ENCODE measurements at regions not wholly inside any gene's neighbourhood (a gene's known extent, or its start where the extent isn't known, plus 50 kb on each side); places are given as distances from the start of the nearest gene placed in this dataset.
A peak's percentile ranks its signal among the peaks of the same experiment; 100 is the strongest.

DNA sequence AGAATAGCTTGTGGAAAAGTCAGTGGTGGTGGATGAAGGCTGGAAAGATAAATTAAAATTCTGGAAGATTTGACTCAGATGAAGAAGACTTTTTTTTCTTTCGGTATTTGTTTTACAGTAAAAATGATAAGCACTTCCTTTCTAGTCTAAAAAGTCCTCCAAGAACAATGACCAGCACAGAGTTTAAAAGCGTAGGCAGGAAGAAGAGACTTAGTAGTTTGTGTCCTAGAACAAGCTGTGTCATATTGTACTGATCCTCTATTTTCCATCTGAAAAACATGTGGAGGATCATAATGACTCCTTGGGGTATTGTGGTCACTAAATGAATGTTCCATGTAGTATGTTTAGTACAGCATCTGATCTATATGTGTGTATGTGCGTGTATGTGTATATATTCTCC is 132.4 kb upstream of the FSHR start:
- Histone ChIP-seq H2BK15ac (ENCODE audit: low read depth, poor library complexity, severe bottlenecking) (no peak overlapping the region), H3K23ac (ENCODE audit: low read length in 2 of 2) (no peak overlapping the region), H2BK120ac (ENCODE audit: low read depth, low read length) (no peak overlapping the region), H2AFZ (ENCODE audit: low read depth, low read length) (no peak overlapping the region), H4K8ac (ENCODE audit: low read length) (no peak overlapping the region), H3K36me3 (ENCODE audit: control insufficient read depth in 1 of 2, insufficient read depth in 2 of 2, low read depth in 1 of 2, low read length in 2 of 2) (no peaks in the 10 kb centered on the region), H3K27ac (ENCODE audit: low read length, poor library complexity, severe bottlenecking) (no peak overlapping the region), H3K4me2 (ENCODE audit: low read length, poor library complexity, severe bottlenecking) (no peak overlapping the region), H3K79me1 (replicated peaks; ENCODE audit: low read length, poor library complexity, severe bottlenecking) (no peaks in the 10 kb centered on the region), H3K4ac (ENCODE audit: low read depth in 1 of 2, low read length in 2 of 2) (no peak overlapping the region), H4K91ac (ENCODE audit: low read length) (no peak overlapping the region), H3K14ac (ENCODE audit: low read length in 2 of 2) (no peak overlapping the region), H2BK12ac (ENCODE audit: low read length in 2 of 2) (no peak overlapping the region), H3K18ac (ENCODE audit: low read depth in 1 of 2, low read length in 2 of 2) (no peak overlapping the region), H3K9ac (ENCODE audit: low read length) (no peak overlapping the region), H3K4me3 (ENCODE audit: insufficient read depth in 1 of 2, low read depth in 1 of 2, low read length in 2 of 2) (no peak overlapping the region), H2BK5ac (ENCODE audit: low read depth, low read length, poor library complexity, severe bottlenecking) (no peak overlapping the region), H3K4me1 (ENCODE audit: control insufficient read depth, insufficient read depth, low read depth, low read length) (no peaks in the 10 kb centered on the region), H3K27me3 (ENCODE audit: control insufficient read depth in 1 of 2, insufficient read depth in 1 of 2, low read length in 2 of 2) (no peaks in the 10 kb centered on the region), H3K9me3 (ENCODE audit: control insufficient read depth, low read length) (peaks cover 8% of the 10 kb centered on the region), H2AK5ac (ENCODE audit: low read length, severe bottlenecking) (no peak overlapping the region)
- peak; percentile 7 for DNase-seq
- WGBS, result 60% methylated on average over 2 of the region's 3 CpGs

- H4K91ac ChIP-seq (ENCODE audit: low read length), result no peak overlapping the region
- no peak for DNase-seq
- no peak overlapping the region for H3K4me3 ChIP-seq (ENCODE audit: insufficient read depth in 1 of 2, low read depth in 1 of 2, low read length in 2 of 2)
- H2BK120ac ChIP-seq (ENCODE audit: low read depth, low read length), result no peak overlapping the region
- no peak overlapping the region for H2AFZ ChIP-seq (ENCODE audit: low read depth, low read length)
- no peak overlapping the region for H2BK15ac ChIP-seq (ENCODE audit: low read depth, poor library complexity, severe bottlenecking)
- no peaks in the 10 kb centered on the region for H3K4me1 ChIP-seq (ENCODE audit: control insufficient read depth, insufficient read depth, low read depth, low read length)
- no peaks in the 10 kb centered on the region for H3K36me3 ChIP-seq (ENCODE audit: control insufficient read depth in 1 of 2, insufficient read depth in 2 of 2, low read depth in 1 of 2, low read length in 2 of 2)
- H3K79me1 ChIP-seq (replicated peaks; ENCODE audit: low read length, poor library complexity, severe bottlenecking), result no peaks in the 10 kb centered on the region
- H2BK5ac ChIP-seq (ENCODE audit: low read depth, low read length, poor library complexity, severe bottlenecking), result no peak overlapping the region
- no peak overlapping the region for H2AK5ac ChIP-seq (ENCODE audit: low read length, severe bottlenecking)
- no peak overlapping the region for H3K18ac ChIP-seq (ENCODE audit: low read depth in 1 of 2, low read length in 2 of 2)
- 85% methylated on average over 2 of the region's 2 CpGs for WGBS
- no peak overlapping the region for H3K4me2 ChIP-seq (ENCODE audit: low read length, poor library complexity, severe bottlenecking)
- no peak overlapping the region for H3K9ac ChIP-seq (ENCODE audit: low read length)
- peaks cover 8% of the 10 kb centered on the region for H3K9me3 ChIP-seq (ENCODE audit: control insufficient read depth, low read length)
- H3K4ac ChIP-seq (ENCODE audit: low read depth in 1 of 2, low read length in 2 of 2), result no peak overlapping the region
- no peak overlapping the region for H2BK12ac ChIP-seq (ENCODE audit: low read length in 2 of 2)
- no peak overlapping the region for H3K14ac ChIP-seq (ENCODE audit: low read length in 2 of 2)
- H3K23ac ChIP-seq (ENCODE audit: low read length in 2 of 2), result no peak overlapping the region
- no peak overlapping the region for H3K27ac ChIP-seq (ENCODE audit: low read length, poor library complexity, severe bottlenecking)
- no peak overlapping the region for H4K8ac ChIP-seq (ENCODE audit: low read length)
- no peaks in the 10 kb centered on the region for H3K27me3 ChIP-seq (ENCODE audit: control insufficient read depth in 1 of 2, insufficient read depth in 1 of 2, low read length in 2 of 2)
These were observed 131.7 kb upstream of the FSHR start for GRCh38 chr2:49286045-49286444.

DNA sequence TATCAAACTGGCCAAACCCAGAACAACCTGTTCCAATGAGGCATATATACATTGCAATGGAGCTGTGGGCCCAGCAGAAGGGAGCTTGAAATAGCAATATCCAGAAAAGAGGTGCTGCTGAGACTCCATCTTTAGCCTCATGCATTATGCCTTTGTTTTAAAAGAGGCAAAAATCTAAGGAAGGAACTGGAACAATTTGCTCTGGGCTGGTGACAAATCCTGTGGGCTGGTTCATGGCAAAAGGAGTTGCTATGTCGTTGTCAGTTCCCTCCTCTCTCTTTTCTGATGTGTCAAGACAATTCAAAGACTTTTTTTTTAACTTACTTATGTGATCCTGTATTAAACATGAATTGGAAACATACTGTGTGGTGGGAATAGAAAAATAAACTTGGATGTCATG is 124.2 kb upstream of the FSHR start:
- Histone ChIP-seq H3K27ac (ENCODE audit: low read length, poor library complexity, severe bottlenecking) (no peak overlapping the region), H3K4me2 (ENCODE audit: low read length, poor library complexity, severe bottlenecking) (no peak overlapping the region), H2AK5ac (ENCODE audit: low read length, severe bottlenecking) (no peak overlapping the region), H2BK15ac (ENCODE audit: low read depth, poor library complexity, severe bottlenecking) (no peak overlapping the region), H3K9me3 (ENCODE audit: control insufficient read depth, low read length) (peaks cover 26% of the 10 kb centered on the region), H4K8ac (ENCODE audit: low read length) (no peak overlapping the region), H2BK120ac (ENCODE audit: low read depth, low read length) (no peak overlapping the region), H3K36me3 (ENCODE audit: control insufficient read depth in 1 of 2, insufficient read depth in 2 of 2, low read depth in 1 of 2, low read length in 2 of 2) (no peaks in the 10 kb centered on the region), H4K91ac (ENCODE audit: low read length) (no peak overlapping the region), H3K27me3 (ENCODE audit: control insufficient read depth in 1 of 2, insufficient read depth in 1 of 2, low read length in 2 of 2) (no peaks in the 10 kb centered on the region), H3K14ac (ENCODE audit: low read length in 2 of 2) (no peak overlapping the region), H2AFZ (ENCODE audit: low read depth, low read length) (no peak overlapping the region), H3K4ac (ENCODE audit: low read depth in 1 of 2, low read length in 2 of 2) (no peak overlapping the region), H2BK5ac (ENCODE audit: low read depth, low read length, poor library complexity, severe bottlenecking) (no peak overlapping the region), H3K9ac (ENCODE audit: low read length) (no peak overlapping the region), H3K23ac (ENCODE audit: low read length in 2 of 2) (no peak overlapping the region), H3K4me3 (ENCODE audit: insufficient read depth in 1 of 2, low read depth in 1 of 2, low read length in 2 of 2) (no peak overlapping the region), H2BK12ac (ENCODE audit: low read length in 2 of 2) (no peak overlapping the region), H3K4me1 (ENCODE audit: control insufficient read depth, insufficient read depth, low read depth, low read length) (no peaks in the 10 kb centered on the region), H3K79me1 (replicated peaks; ENCODE audit: low read length, poor library complexity, severe bottlenecking) (no peaks in the 10 kb centered on the region), H3K18ac (ENCODE audit: low read depth in 1 of 2, low read length in 2 of 2) (no peak overlapping the region)
- no peak for DNase-seq
- no CpG with 5 or more reads among the region's 1 CpG for WGBS

- no peak overlapping the region for H3K18ac ChIP-seq (ENCODE audit: low read depth in 1 of 2, low read length in 2 of 2)
These were observed 123.8 kb upstream of the FSHR start for GRCh38 chr2:49278141-49278540.

More at GRCh38 chr2:49278141-49278540, 123.8 kb upstream of the FSHR start:
- H2AFZ ChIP-seq (ENCODE audit: low read depth, low read length), result no peak overlapping the region
- H2BK12ac ChIP-seq (ENCODE audit: low read length in 2 of 2), result no peak overlapping the region
- H2AK5ac ChIP-seq (ENCODE audit: low read length, severe bottlenecking), result no peak overlapping the region
- H3K14ac ChIP-seq (ENCODE audit: low read length in 2 of 2), result no peak overlapping the region
- H3K4me3 ChIP-seq (ENCODE audit: insufficient read depth in 1 of 2, low read depth in 1 of 2, low read length in 2 of 2), result no peak overlapping the region
- DNase-seq, result no peak
- no peaks in the 10 kb centered on the region for H3K36me3 ChIP-seq (ENCODE audit: control insufficient read depth in 1 of 2, insufficient read depth in 2 of 2, low read depth in 1 of 2, low read length in 2 of 2)
- no peak overlapping the region for H2BK120ac ChIP-seq (ENCODE audit: low read depth, low read length)
- no peak overlapping the region for H4K91ac ChIP-seq (ENCODE audit: low read length)
- no peak overlapping the region for H2BK15ac ChIP-seq (ENCODE audit: low read depth, poor library complexity, severe bottlenecking)
- no peaks in the 10 kb centered on the region for H3K27me3 ChIP-seq (ENCODE audit: control insufficient read depth in 1 of 2, insufficient read depth in 1 of 2, low read length in 2 of 2)
- no peak overlapping the region for H4K8ac ChIP-seq (ENCODE audit: low read length)
- H2BK5ac ChIP-seq (ENCODE audit: low read depth, low read length, poor library complexity, severe bottlenecking), result no peak overlapping the region
- no peak overlapping the region for H3K4me2 ChIP-seq (ENCODE audit: low read length, poor library complexity, severe bottlenecking)
- H3K4me1 ChIP-seq (ENCODE audit: control insufficient read depth, insufficient read depth, low read depth, low read length), result no peaks in the 10 kb centered on the region
- no peaks in the 10 kb centered on the region for H3K79me1 ChIP-seq (replicated peaks; ENCODE audit: low read length, poor library complexity, severe bottlenecking)
- peaks cover 26% of the 10 kb centered on the region for H3K9me3 ChIP-seq (ENCODE audit: control insufficient read depth, low read length)
- no peak overlapping the region for H3K23ac ChIP-seq (ENCODE audit: low read length in 2 of 2)
- no peak overlapping the region for H3K27ac ChIP-seq (ENCODE audit: low read length, poor library complexity, severe bottlenecking)
- no peak overlapping the region for H3K9ac ChIP-seq (ENCODE audit: low read length)
- no peak overlapping the region for H3K4ac ChIP-seq (ENCODE audit: low read depth in 1 of 2, low read length in 2 of 2)

All from mesenchymal stem cell (in vitro differentiated cells and primary cell).